ENCODE measurements at regions not wholly inside any gene's neighbourhood (a gene's known extent, or its start where the extent isn't known, plus 50 kb on each side); places are given as distances from the start of the nearest gene placed in this dataset.

DNA sequence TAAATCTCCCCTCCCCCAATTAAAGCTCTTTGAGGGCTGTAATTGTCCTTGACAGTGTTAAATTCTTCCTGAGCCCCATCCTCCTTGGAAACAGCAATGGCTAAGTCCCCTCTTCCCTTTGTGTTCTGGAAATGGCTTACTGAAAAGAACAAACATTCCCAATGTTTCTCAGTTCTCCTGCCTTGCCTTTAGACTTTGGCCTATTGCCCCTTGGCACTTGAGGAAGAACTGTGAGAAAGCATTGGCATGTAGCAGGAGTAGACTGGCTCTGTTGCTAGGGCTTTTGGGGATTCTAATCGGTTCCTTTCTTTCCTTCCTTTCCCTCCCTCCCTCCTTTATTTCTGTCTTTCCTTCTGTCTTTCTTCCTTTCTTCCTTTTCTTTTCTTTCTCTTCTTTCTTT, 463.3 kb upstream of the PODXL start:
- no peak overlapping the region for H3K4ac ChIP-seq (ENCODE audit: low read depth, low read length)

More for the DNA sequence above, 463.3 kb upstream of the PODXL start:
- no peak overlapping the region for H4K8ac ChIP-seq (ENCODE audit: low read depth in 2 of 2, low read length in 2 of 2)
- CTCF ChIA-PET, result no interaction called here
- no peak overlapping the region for H2BK15ac ChIP-seq (ENCODE audit: low read depth, low read length)
- in situ Hi-C loops (cut with MboI; ENCODE audit: low sequenced_read_pairs) (no loop called here), dilution Hi-C loops (cut with HindIII; ENCODE audit: low sequenced_read_pairs, unreplicated experiment) (no loop called here), intact Hi-C loops (cut with micrococcal nuclease) (no loop called here)
- H2AFZ ChIP-seq (replicated peaks; ENCODE audit: low read length, poor library complexity), result no peak overlapping the region
- H3K27ac ChIP-seq (ENCODE audit: insufficient read depth, low read length), result no peak overlapping the region
- H3K27me3 ChIP-seq (ENCODE audit: control insufficient read depth, insufficient read depth, low read length), result no peaks in the 10 kb centered on the region
- no peak overlapping the region for H4K91ac ChIP-seq (ENCODE audit: insufficient read depth, low read depth, low read length)
- H3K9ac ChIP-seq (ENCODE audit: low read depth, low read length), result no peak overlapping the region
- TF ChIP-seq, protein P1, sequence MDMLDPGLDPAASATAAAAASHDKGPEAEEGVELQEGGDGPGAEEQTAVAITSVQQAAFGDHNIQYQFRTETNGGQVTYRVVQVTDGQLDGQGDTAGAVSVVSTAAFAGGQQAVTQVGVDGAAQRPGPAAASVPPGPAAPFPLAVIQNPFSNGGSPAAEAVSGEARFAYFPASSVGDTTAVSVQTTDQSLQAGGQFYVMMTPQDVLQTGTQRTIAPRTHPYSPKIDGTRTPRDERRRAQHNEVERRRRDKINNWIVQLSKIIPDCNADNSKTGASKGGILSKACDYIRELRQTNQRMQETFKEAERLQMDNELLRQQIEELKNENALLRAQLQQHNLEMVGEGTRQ (IDR thresholded peaks at IDR 0.05; ENCODE audit: low read depth, low read length), result no peak
- TF ChIP-seq FOS (IDR thresholded peaks at IDR 0.05; ENCODE audit: low read depth, low read length) (no peak), MAZ (IDR thresholded peaks at IDR 0.05; ENCODE audit: borderline replicate concordance, low read depth, low read length) (no peak), NFE2L2 (IDR thresholded peaks at IDR 0.05; ENCODE audit: low read depth, low read length) (no peak), RAD21 (IDR thresholded peaks at IDR 0.05; ENCODE audit: low read length) (no peak)
- TF ChIP-seq, protein P2, sequence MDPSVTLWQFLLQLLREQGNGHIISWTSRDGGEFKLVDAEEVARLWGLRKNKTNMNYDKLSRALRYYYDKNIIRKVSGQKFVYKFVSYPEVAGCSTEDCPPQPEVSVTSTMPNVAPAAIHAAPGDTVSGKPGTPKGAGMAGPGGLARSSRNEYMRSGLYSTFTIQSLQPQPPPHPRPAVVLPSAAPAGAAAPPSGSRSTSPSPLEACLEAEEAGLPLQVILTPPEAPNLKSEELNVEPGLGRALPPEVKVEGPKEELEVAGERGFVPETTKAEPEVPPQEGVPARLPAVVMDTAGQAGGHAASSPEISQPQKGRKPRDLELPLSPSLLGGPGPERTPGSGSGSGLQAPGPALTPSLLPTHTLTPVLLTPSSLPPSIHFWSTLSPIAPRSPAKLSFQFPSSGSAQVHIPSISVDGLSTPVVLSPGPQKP (IDR thresholded peaks at IDR 0.05; ENCODE audit: borderline replicate concordance, low read depth, low read length), result no peak
- H3K4me2 ChIP-seq (ENCODE audit: low read depth, low read length), result no peak overlapping the region
- no peak overlapping the region for H2AK5ac ChIP-seq (ENCODE audit: low read depth, low read length)
- no peaks in the 10 kb centered on the region for H4K20me1 ChIP-seq (ENCODE audit: insufficient read depth, low read length)
- H2BK5ac ChIP-seq (ENCODE audit: low read depth, low read length, poor library complexity, severe bottlenecking), result no peak overlapping the region
- no peak overlapping the region for H2BK120ac ChIP-seq (ENCODE audit: low read depth, low read length)
- ATAC-seq (ENCODE audit: low read depth) (no peak), DNase-seq (no peak)
- no peaks in the 10 kb centered on the region for H3K36me3 ChIP-seq (ENCODE audit: control insufficient read depth, insufficient read depth, low read length)
- H2AK9ac ChIP-seq (replicated peaks; ENCODE audit: low read depth, low read length, poor library complexity), result no peak overlapping the region
- H3K9me3 ChIP-seq (ENCODE audit: control insufficient read depth, insufficient read depth, low read length), result no peaks in the 10 kb centered on the region; the same call in 1 of the 2 replicates
- POLR2A ChIA-PET (ENCODE audit: unreplicated experiment), result no interaction called here
- H3K18ac ChIP-seq (ENCODE audit: low read depth, low read length), result no peak overlapping the region
- no TSS peak for BruUV-seq (replicated peaks)
- no peak overlapping the region for H3K56ac ChIP-seq (ENCODE audit: extremely low read depth, insufficient read depth, low read length)
- no peaks in the 10 kb centered on the region for H3K9me1 ChIP-seq (ENCODE audit: insufficient read depth, low read length)
- no peaks in the 10 kb centered on the region for H3K79me1 ChIP-seq (ENCODE audit: low read depth in 1 of 2, low read length in 2 of 2)
- no peak overlapping the region for H3K23ac ChIP-seq (ENCODE audit: low read depth, low read length)
- no peak overlapping the region for H2BK20ac ChIP-seq (ENCODE audit: low read depth, low read length)
- WGBS, 2 experiments (ENCODE audit: extremely low coverage in 2 of 2, insufficient read length in 1 of 2), result no CpG with 5 or more reads among the region's 1 CpG
- no peaks in the 10 kb centered on the region for H3K4me1 ChIP-seq (ENCODE audit: control insufficient read depth, insufficient read depth, low read length)
- no peak overlapping the region for H3K14ac ChIP-seq (replicated peaks; ENCODE audit: low read depth, low read length)
- H4K5ac ChIP-seq (ENCODE audit: low read depth, low read length), result no peak overlapping the region
- H3K4me3 ChIP-seq (ENCODE audit: insufficient read depth, low read depth, low read length), result no peak overlapping the region

Measured in IMR-90 (cell line).